ENCODE measurements at regions not wholly inside any gene's neighbourhood (a gene's known extent, or its start where the extent isn't known, plus 50 kb on each side); places are given as distances from the start of the nearest gene placed in this dataset.

DNA sequence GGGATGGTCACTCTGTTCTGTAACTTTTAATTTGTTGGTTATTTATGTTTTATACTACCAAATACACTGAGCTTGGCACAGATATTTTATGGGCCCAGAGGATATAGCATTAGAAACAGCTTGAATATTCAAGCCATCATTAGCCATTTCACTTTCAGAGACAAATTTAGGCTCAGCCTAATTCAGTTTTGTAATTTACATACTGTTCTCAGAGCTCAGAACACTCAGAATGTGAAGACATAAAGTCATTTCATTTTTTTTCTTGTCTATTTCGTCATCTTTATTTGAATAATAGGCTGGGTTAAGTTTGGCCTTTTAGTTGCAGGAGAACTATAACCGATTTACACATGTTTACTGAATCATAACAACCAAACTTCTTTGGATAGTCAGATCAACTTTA lies 361.7 kb downstream of the SNAPC1 start:
- Histone ChIP-seq H3K27me3 (ENCODE audit: control insufficient read depth in 1 of 2, insufficient read depth in 2 of 2, low read length in 2 of 2) (peaks cover 6 to 18% of the 10 kb centered on the region in 2 donors), H3K4me3 (ENCODE audit: low read depth in 1 of 2, low read length in 2 of 2) (no peak overlapping the region), H3K9ac (ENCODE audit: low read depth in 1 of 2, low read length in 2 of 2) (no peak overlapping the region), H3K36me3 (ENCODE audit: control insufficient read depth in 1 of 2, insufficient read depth in 2 of 2, low read length in 2 of 2) (no peaks in the 10 kb centered on the region), H3K27ac (ENCODE audit: low read depth, low read length) (no peak overlapping the region), H3K9me3 (ENCODE audit: control insufficient read depth in 1 of 2, low read length in 2 of 2) (no peaks in the 10 kb centered on the region), H3K4me1 (ENCODE audit: control insufficient read depth in 1 of 2, insufficient read depth in 2 of 2, low read length in 2 of 2) (no peaks in the 10 kb centered on the region)

DNA sequence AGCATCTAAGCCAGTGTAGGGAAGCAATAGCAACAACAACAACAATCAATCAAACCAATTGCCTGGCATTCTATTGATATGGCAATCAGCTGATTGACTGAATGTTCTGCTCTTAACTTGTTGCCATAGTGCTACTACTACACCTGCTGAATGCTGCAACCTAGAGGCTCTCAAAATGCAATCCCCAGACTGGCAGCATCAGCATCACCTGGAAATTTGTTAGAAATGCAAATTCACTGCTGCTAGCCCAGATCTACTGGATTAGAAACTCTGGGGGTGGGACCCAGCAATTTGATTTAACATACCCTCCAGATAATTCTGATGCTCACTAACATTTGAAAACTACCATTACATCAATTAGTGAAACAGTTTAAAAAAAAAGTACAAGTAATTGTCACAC lies 363.6 kb downstream of the SNAPC1 start:
- no peaks in the 10 kb centered on the region for H3K4me1 ChIP-seq (ENCODE audit: control insufficient read depth in 1 of 2, insufficient read depth in 2 of 2, low read length in 2 of 2)
- no peak overlapping the region for H3K4me3 ChIP-seq (ENCODE audit: low read depth in 1 of 2, low read length in 2 of 2)
- no peaks in the 10 kb centered on the region for H3K36me3 ChIP-seq (ENCODE audit: control insufficient read depth in 1 of 2, insufficient read depth in 2 of 2, low read length in 2 of 2)
- no peak overlapping the region for H3K27ac ChIP-seq (ENCODE audit: low read depth, low read length)
- no peaks in the 10 kb centered on the region for H3K9me3 ChIP-seq (ENCODE audit: control insufficient read depth in 1 of 2, low read length in 2 of 2)
- H3K9ac ChIP-seq (ENCODE audit: low read depth in 1 of 2, low read length in 2 of 2) = no peak overlapping the region
- H3K27me3 ChIP-seq (ENCODE audit: control insufficient read depth in 1 of 2, insufficient read depth in 2 of 2, low read length in 2 of 2) = peaks cover 0 to 9% of the 10 kb centered on the region in 2 donors

DNA sequence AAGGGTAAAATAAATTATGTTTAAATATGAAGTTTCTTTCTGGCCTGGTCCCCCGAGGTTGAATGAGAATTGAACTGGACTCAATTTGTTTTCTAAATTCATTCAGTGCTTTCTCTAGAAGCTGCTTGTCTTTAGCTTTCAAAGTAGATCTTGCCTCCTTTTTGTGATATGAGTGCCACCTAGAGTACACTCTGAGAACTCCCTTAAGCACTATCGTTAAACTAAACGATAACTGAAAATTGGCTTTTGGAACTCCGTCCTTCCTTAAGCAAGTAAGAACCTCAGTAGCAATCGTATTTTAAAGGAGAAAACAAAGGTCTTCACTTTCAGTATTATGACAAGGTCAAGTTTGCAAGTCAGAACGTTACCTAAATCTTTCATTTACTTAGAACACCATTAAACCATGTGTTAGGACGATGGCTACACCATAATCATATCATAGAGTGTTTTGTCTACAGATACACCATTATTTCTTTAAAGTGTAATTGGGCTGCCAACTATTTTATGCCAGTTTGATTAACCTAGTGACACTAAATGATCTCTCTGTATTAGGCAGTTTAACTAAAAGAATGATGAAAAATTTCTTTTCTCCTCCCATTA lies 364.8 kb downstream of the SNAPC1 start:
- Histone ChIP-seq H3K27ac (ENCODE audit: low read depth, low read length) (no peak overlapping the region), H3K36me3 (ENCODE audit: control insufficient read depth in 1 of 2, insufficient read depth in 2 of 2, low read length in 2 of 2) (no peaks in the 10 kb centered on the region), H3K4me1 (ENCODE audit: control insufficient read depth in 1 of 2, insufficient read depth in 2 of 2, low read length in 2 of 2) (no peaks in the 10 kb centered on the region), H3K9ac (ENCODE audit: low read depth in 1 of 2, low read length in 2 of 2) (no peak overlapping the region), H3K27me3 (ENCODE audit: control insufficient read depth in 1 of 2, insufficient read depth in 2 of 2, low read length in 2 of 2) (peaks cover 0 to 5% of the 10 kb centered on the region in 2 donors), H3K9me3 (ENCODE audit: control insufficient read depth in 1 of 2, low read length in 2 of 2) (no peaks in the 10 kb centered on the region), H3K4me3 (ENCODE audit: low read depth in 1 of 2, low read length in 2 of 2) (no peak overlapping the region)

DNA sequence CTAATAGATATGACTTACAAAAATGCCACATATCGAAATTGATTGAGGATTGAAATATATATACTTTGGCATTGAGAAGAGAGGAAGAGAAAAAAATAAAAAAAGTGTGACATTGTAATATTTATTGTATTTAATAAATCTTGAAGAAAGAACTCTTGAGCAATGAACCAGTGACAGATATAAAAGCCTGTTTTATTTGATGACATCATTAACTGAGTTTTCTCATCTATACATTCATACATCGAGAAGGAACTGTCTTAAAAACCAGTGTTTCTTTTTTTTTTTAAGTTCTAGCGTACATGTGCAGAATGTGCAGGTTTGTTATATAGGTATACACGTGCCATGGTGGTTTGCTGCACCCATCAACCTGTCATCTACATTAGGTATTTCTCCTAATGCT lies 368.2 kb downstream of the SNAPC1 start:
- no peak overlapping the region for H3K27ac ChIP-seq (ENCODE audit: low read depth, low read length)
- no peak overlapping the region for H3K9ac ChIP-seq (ENCODE audit: low read depth in 1 of 2, low read length in 2 of 2)
- H3K4me1 ChIP-seq (ENCODE audit: control insufficient read depth in 1 of 2, insufficient read depth in 2 of 2, low read length in 2 of 2) = no peaks in the 10 kb centered on the region
- H3K4me3 ChIP-seq (ENCODE audit: low read depth in 1 of 2, low read length in 2 of 2) = no peak overlapping the region
- H3K27me3 ChIP-seq (ENCODE audit: control insufficient read depth in 1 of 2, insufficient read depth in 2 of 2, low read length in 2 of 2) = peaks cover 0 to 5% of the 10 kb centered on the region in 2 donors
- H3K36me3 ChIP-seq (ENCODE audit: control insufficient read depth in 1 of 2, insufficient read depth in 2 of 2, low read length in 2 of 2) = no peaks in the 10 kb centered on the region
- H3K9me3 ChIP-seq (ENCODE audit: control insufficient read depth in 1 of 2, low read length in 2 of 2) = no peaks in the 10 kb centered on the region

DNA sequence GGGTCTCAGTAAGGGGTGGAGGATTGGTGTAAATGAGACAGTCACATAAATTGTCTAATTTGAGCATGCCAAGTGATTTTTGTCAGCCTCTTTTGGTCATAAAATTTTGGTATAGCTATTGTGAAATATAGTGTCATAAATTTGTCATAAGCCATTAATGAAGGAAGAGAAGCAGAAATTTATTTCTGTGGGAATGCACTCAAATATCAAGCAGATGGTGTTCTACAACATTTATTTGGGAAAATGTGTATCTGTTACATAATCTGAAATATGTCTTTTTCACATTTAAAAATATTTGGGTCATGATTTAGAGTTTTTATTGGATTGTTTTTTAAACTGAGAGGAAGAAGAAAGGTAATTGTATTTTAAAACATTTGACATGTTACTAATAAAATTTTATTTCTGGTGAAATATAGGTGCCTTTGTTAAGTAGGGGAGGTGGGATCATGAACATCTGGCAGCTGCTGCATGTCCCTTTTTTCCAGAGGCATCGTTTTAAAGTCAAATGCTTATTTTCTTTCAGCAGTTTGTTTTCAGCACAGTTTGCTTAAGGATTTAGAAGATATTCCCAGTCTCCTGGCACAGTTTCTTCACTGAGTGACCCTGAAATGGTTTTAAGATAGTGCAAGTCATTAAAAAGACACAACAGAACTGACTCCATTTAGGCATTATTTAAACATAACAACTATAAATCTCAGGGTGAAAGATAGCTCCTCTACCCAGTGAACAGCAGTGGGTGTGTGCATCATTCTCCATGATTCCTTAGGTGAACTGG lies 371.7 kb downstream of the SNAPC1 start:
- Histone ChIP-seq H3K27ac (ENCODE audit: low read depth, low read length) (no peak overlapping the region), H3K9ac (ENCODE audit: low read depth in 1 of 2, low read length in 2 of 2) (no peak overlapping the region), H3K9me3 (ENCODE audit: control insufficient read depth in 1 of 2, low read length in 2 of 2) (no peaks in the 10 kb centered on the region), H3K4me3 (ENCODE audit: low read depth in 1 of 2, low read length in 2 of 2) (no peak overlapping the region), H3K4me1 (ENCODE audit: control insufficient read depth in 1 of 2, insufficient read depth in 2 of 2, low read length in 2 of 2) (no peaks in the 10 kb centered on the region), H3K27me3 (ENCODE audit: control insufficient read depth in 1 of 2, insufficient read depth in 2 of 2, low read length in 2 of 2) (peaks cover 0 to 5% of the 10 kb centered on the region in 2 donors), H3K36me3 (ENCODE audit: control insufficient read depth in 1 of 2, insufficient read depth in 2 of 2, low read length in 2 of 2) (no peaks in the 10 kb centered on the region)

DNA sequence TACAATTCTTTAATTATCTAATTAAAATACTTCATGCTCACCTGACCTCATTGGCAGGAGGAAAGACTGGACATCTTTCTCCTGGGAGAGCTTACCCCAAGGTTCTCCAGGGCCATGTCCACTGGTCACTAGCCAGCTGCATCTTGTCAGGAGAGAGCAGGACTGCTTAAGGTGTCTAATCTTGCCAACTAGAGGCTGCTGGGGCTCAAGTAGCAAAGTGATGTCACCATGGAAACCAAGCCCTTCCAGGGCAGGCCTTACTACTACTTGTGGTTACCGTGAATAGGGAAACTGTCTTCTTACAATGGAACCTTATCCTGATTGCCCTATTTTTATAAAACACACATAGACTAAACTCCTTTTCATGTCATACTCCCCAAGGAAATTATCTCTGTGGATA lies 376.4 kb downstream of the SNAPC1 start:
- H3K4me3 ChIP-seq (ENCODE audit: low read depth in 1 of 2, low read length in 2 of 2) = no peak overlapping the region
- no peak overlapping the region for H3K9ac ChIP-seq (ENCODE audit: low read depth in 1 of 2, low read length in 2 of 2)
- no peaks in the 10 kb centered on the region for H3K4me1 ChIP-seq (ENCODE audit: control insufficient read depth in 1 of 2, insufficient read depth in 2 of 2, low read length in 2 of 2)
- no peaks in the 10 kb centered on the region for H3K27me3 ChIP-seq (ENCODE audit: control insufficient read depth in 1 of 2, insufficient read depth in 2 of 2, low read length in 2 of 2)
- H3K27ac ChIP-seq (ENCODE audit: low read depth, low read length) = no peak overlapping the region
- H3K9me3 ChIP-seq (ENCODE audit: control insufficient read depth in 1 of 2, low read length in 2 of 2) = no peaks in the 10 kb centered on the region
- no peaks in the 10 kb centered on the region for H3K36me3 ChIP-seq (ENCODE audit: control insufficient read depth in 1 of 2, insufficient read depth in 2 of 2, low read length in 2 of 2)

DNA sequence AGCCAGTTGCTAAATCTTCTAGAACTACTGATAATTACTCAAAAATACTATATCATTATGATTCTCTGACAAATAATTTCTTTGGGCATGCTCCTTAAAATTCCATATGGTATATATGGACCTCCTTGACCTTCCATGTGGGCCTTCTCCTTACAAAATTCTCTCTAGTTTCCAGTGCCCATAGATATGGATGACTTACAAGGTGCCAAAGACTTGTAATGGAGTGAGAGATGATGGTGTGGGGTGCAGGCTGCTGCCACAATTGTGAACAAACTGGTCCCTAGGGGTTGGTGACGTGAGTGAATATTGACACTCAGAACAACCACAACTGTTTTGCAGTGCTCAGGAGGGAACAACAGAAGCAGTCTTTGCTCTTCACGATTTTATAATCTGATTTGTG lies 378.9 kb downstream of the SNAPC1 start:
- Histone ChIP-seq H3K27ac (ENCODE audit: low read depth, low read length) (no peak overlapping the region), H3K36me3 (ENCODE audit: control insufficient read depth in 1 of 2, insufficient read depth in 2 of 2, low read length in 2 of 2) (no peaks in the 10 kb centered on the region), H3K9ac (ENCODE audit: low read depth in 1 of 2, low read length in 2 of 2) (no peak overlapping the region), H3K4me3 (ENCODE audit: low read depth in 1 of 2, low read length in 2 of 2) (no peak overlapping the region), H3K27me3 (ENCODE audit: control insufficient read depth in 1 of 2, insufficient read depth in 2 of 2, low read length in 2 of 2) (no peaks in the 10 kb centered on the region), H3K4me1 (ENCODE audit: control insufficient read depth in 1 of 2, insufficient read depth in 2 of 2, low read length in 2 of 2) (no peaks in the 10 kb centered on the region), H3K9me3 (ENCODE audit: control insufficient read depth in 1 of 2, low read length in 2 of 2) (no peaks in the 10 kb centered on the region)

DNA sequence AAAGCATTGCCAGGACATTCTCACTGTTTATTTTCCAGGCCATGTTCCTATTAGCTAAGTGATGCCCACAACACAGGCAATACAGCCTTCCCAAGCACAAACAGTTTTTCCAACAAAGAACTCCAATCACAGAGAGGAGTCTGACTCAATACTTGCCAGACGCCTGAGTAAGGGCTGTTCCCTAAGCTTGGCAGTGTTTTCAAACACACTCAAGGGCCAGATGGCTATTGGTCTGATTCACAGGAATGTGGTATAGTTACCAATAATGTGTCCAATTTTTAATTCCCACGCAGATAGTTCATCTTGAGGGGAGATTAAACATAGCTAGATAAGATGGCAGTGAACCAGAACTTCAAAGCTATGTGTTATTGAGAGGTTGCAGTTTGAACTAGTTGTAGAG lies 381.0 kb downstream of the SNAPC1 start:
- H3K4me3 ChIP-seq (ENCODE audit: low read depth in 1 of 2, low read length in 2 of 2) = no peak overlapping the region
- no peaks in the 10 kb centered on the region for H3K9me3 ChIP-seq (ENCODE audit: control insufficient read depth in 1 of 2, low read length in 2 of 2)
- H3K27me3 ChIP-seq (ENCODE audit: control insufficient read depth in 1 of 2, insufficient read depth in 2 of 2, low read length in 2 of 2) = no peaks in the 10 kb centered on the region
- H3K27ac ChIP-seq (ENCODE audit: low read depth, low read length) = no peak overlapping the region
- H3K9ac ChIP-seq (ENCODE audit: low read depth in 1 of 2, low read length in 2 of 2) = no peak overlapping the region
- no peaks in the 10 kb centered on the region for H3K36me3 ChIP-seq (ENCODE audit: control insufficient read depth in 1 of 2, insufficient read depth in 2 of 2, low read length in 2 of 2)
- no peaks in the 10 kb centered on the region for H3K4me1 ChIP-seq (ENCODE audit: control insufficient read depth in 1 of 2, insufficient read depth in 2 of 2, low read length in 2 of 2)

DNA sequence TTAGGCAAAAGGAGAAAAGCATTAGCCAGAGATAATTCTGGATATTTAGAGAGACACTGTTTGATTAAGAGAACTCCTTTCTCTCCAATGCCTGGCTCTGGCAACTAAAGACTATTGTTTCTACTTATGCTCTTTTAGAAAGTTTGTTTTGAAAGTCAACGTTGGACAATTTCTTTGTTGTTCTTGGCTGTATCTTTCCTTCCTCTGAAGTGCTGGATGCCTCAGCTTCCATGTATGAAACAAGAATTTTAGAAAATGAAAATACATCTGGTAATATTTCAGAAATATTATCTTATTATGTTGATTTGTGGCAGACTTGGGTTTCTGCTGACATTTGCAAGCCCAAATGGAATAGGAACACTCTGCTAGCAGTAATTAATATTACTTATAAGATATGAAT lies 382.6 kb downstream of the SNAPC1 start:
- Histone ChIP-seq H3K9me3 (ENCODE audit: control insufficient read depth in 1 of 2, low read length in 2 of 2) (no peaks in the 10 kb centered on the region), H3K9ac (ENCODE audit: low read depth in 1 of 2, low read length in 2 of 2) (no peak overlapping the region), H3K27me3 (ENCODE audit: control insufficient read depth in 1 of 2, insufficient read depth in 2 of 2, low read length in 2 of 2) (no peaks in the 10 kb centered on the region), H3K4me3 (ENCODE audit: low read depth in 1 of 2, low read length in 2 of 2) (no peak overlapping the region), H3K36me3 (ENCODE audit: control insufficient read depth in 1 of 2, insufficient read depth in 2 of 2, low read length in 2 of 2) (no peaks in the 10 kb centered on the region), H3K27ac (ENCODE audit: low read depth, low read length) (no peak overlapping the region), H3K4me1 (ENCODE audit: control insufficient read depth in 1 of 2, insufficient read depth in 2 of 2, low read length in 2 of 2) (no peaks in the 10 kb centered on the region)

DNA sequence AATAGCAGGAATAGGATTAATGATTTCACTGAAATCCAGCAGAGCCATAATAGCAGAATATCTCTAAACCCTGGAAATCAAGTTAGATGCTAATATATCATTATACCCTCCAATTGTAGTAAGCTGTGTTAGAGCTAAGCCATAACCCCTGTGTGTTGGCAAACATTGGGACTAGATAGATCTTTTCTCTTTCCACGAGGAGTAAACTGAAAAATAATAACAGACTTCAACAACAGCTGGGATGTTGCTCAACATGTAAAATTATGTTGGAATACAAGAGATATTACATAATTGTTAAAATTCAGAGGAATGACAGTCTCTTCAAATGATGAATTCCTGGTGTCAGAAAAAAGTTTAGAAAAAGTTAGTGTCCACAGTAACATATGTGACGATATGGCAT lies 383.8 kb downstream of the SNAPC1 start:
- H3K9me3 ChIP-seq (ENCODE audit: control insufficient read depth in 1 of 2, low read length in 2 of 2) = no peaks in the 10 kb centered on the region
- no peak overlapping the region for H3K9ac ChIP-seq (ENCODE audit: low read depth in 1 of 2, low read length in 2 of 2)
- H3K27me3 ChIP-seq (ENCODE audit: control insufficient read depth in 1 of 2, insufficient read depth in 2 of 2, low read length in 2 of 2) = no peaks in the 10 kb centered on the region
- no peak overlapping the region for H3K27ac ChIP-seq (ENCODE audit: low read depth, low read length)
- no peaks in the 10 kb centered on the region for H3K4me1 ChIP-seq (ENCODE audit: control insufficient read depth in 1 of 2, insufficient read depth in 2 of 2, low read length in 2 of 2)
- H3K4me3 ChIP-seq (ENCODE audit: low read depth in 1 of 2, low read length in 2 of 2) = no peak overlapping the region
- H3K36me3 ChIP-seq (ENCODE audit: control insufficient read depth in 1 of 2, insufficient read depth in 2 of 2, low read length in 2 of 2) = no peaks in the 10 kb centered on the region
